Esophagus muscularis mucosa (tissue), 4 donors: ENCODE measurements at regions not wholly inside any gene's neighbourhood (a gene's known extent, or its start where the extent isn't known, plus 50 kb on each side); places are given as distances from the start of the nearest gene placed in this dataset.

Experiments
- CTCF ChIP-seq, 3 experiments: fragments of 200-600 bp in 2 of 3; fragments of 450-650 bp in 1 of 3; sonication (generic) in 2 of 3; IDR thresholded peaks; one replicate each; pipeline ENCODE4 v1.5.1; 2017 to 2019; ENCODE audit warnings: antibody characterized with exemption in 3 of 3, mild to moderate bottlenecking in 2 of 3, moderate library complexity in 1 of 3
- EP300 ChIP-seq: sonication (generic); formaldehyde crosslinking; IDR thresholded peaks from one replicate; pipeline ENCODE4 v1.6.1; 2017; ENCODE audit warnings: antibody characterized with exemption
- POLR2A ChIP-seq: fragments of 450-650 bp; IDR thresholded peaks from one replicate; pipeline ENCODE4 v1.6.1; 2017; ENCODE audit warnings: antibody characterized with exemption, moderate library complexity, mild to moderate bottlenecking, low read depth
- POLR2AphosphoS5 ChIP-seq, 2 donors: sonication (generic); formaldehyde crosslinking; IDR thresholded peaks; one replicate each; pipeline ENCODE4 v1.6.1; 2017; ENCODE audit warnings: antibody characterized with exemption in 2 of 2

- TF ChIP-seq CTCF (IDR thresholded peaks at IDR 0.05) (no peak), POLR2A (no peak), EP300 (no peak), POLR2AphosphoS5 (IDR thresholded peaks at IDR 0.05) (no peak)
Measured at GRCh38 chr18:34981487-34981886, 59.7 kb upstream of the MAPRE2 start.
